Fibroblast of villous mesenchyme (primary cell): ENCODE measurements at regions not wholly inside any gene's neighbourhood (a gene's known extent, or its start where the extent isn't known, plus 50 kb on each side); places are given as distances from the start of the nearest gene placed in this dataset.
"Not testable (repeated sequence)": the region's sequence is repeated elsewhere in the genome, so short reads cannot be mapped to it uniquely, and the experiment has no call there.

Experiments
- DNase-seq: peaks from one replicate; pipeline ENCODE4 v3.0.0-alpha.2; 2010; ENCODE audit warnings: low read depth
- H3K4me3 ChIP-seq: 2 replicates; pipeline ENCODE4 v1.5.1; 2011; ENCODE audit warnings: low read depth, mild to moderate bottlenecking, low read length
- TF ChIP-seq, protein P1 (sequence below): IDR thresholded peaks from 2 replicates; pipeline ENCODE4 v1.5.1; 2012; ENCODE audit warnings: low read depth, mild to moderate bottlenecking, low read length; ENCODE audit not compliant: insufficient read depth

DNA sequence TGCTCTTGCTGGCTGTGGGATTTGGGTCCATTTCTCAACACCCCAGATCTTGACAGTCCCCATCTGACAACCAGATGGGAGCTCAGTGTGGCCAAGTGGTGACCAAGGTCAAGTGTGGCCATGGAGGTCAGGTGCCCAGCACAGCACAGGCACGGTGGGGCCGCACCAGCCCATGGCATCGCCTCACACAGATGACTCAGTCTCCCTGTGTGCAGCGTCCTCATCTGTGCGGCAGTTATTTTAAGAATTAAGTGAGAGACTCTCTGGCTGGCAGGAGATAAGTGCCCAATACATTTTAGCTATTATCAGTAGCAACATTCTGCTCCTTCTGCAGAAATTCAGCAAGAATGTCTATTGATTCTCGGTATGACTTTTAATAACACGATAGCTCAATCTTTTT lies 167.2 kb downstream of the DDX1 start:
- H3K4me3 ChIP-seq = no peak overlapping the region
- TF ChIP-seq, protein P1, sequence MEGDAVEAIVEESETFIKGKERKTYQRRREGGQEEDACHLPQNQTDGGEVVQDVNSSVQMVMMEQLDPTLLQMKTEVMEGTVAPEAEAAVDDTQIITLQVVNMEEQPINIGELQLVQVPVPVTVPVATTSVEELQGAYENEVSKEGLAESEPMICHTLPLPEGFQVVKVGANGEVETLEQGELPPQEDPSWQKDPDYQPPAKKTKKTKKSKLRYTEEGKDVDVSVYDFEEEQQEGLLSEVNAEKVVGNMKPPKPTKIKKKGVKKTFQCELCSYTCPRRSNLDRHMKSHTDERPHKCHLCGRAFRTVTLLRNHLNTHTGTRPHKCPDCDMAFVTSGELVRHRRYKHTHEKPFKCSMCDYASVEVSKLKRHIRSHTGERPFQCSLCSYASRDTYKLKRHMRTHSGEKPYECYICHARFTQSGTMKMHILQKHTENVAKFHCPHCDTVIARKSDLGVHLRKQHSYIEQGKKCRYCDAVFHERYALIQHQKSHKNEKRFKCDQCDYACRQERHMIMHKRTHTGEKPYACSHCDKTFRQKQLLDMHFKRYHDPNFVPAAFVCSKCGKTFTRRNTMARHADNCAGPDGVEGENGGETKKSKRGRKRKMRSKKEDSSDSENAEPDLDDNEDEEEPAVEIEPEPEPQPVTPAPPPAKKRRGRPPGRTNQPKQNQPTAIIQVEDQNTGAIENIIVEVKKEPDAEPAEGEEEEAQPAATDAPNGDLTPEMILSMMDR = no peak
- no peak for DNase-seq

DNA sequence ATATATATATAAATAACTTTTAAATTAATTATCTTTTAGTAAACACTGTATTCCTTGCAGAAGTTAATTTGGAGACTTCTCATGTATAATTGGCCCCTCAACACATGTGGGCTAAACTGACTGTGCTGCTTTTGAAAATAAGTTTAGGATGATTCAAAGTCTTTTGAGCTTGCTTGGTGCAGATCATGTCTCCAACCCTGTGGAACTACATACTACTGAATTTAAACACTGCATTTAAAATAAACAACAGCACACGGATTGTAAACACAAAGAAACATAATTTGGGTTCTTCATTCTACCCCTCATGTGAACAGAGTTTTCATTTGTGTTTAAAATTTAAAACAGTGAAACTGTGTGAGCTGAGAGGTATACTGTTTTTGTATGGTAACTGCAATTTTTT lies 167.7 kb downstream of the DDX1 start:
- TF ChIP-seq, protein P1 = no peak
- H3K4me3 ChIP-seq = no peak overlapping the region
- no peak for DNase-seq

- not testable (repeated sequence) for H3K4me3 ChIP-seq, DNase-seq
These were observed 168.1 kb downstream of the DDX1 start for GRCh38 chr2:15759791-15760190.

DNA sequence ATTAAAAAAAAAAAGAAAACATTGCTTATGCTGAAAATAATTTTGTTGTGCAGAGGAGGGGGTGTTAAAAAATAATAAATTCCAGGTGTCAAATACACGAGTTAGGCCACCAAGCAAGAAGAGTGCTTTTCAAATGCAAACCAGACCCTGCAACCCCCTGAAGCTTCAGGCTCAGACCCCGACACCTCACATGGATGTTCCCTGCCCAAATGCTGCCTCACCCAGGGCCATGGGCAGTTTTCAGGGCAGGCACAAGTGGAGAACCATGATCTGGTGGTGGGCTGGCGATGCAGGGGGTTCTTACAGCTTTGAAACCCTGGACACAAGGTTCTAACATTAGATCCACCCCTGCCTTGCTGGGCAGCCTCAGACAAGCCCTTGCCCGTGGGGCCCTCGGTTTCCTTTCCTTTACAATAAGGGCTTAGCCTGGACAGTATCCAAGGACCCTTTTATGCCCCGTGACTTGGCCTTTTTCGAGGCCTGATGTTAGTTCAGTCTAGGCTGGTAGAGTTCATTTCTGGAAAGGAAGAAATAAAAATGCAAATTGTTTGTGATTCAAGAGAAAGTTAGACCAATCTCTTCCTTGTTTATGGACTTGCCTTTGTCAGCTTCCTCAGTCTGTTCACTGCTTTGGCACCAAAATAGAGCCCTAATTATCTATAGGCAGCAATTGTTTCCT lies 168.7 kb downstream of the DDX1 start:
- DNase-seq = no peak
- no peak overlapping the region for H3K4me3 ChIP-seq
- TF ChIP-seq, protein P1 = no peak

DNA sequence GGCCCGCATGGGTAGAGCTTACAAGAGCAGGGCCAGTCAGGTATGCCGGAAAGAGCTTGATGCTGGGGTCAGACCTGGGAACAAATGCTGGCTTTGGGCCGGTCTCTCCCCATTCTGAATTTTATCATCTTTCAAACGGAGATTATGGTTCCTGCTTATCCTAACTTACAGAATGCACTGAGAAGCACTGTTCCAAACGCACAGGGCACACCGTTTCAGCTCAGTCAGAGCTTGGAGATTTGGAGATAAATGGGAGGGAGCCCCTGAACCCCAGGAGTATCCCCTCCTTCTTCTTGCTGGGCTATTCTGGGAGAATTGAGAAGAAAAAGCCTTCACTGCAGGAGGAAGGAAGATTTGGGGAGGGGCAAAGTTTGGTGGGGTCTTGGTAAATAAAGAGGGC lies 169.4 kb downstream of the DDX1 start:
- no peak overlapping the region for H3K4me3 ChIP-seq
- DNase-seq = no peak
- TF ChIP-seq, protein P1 = no peak

DNA sequence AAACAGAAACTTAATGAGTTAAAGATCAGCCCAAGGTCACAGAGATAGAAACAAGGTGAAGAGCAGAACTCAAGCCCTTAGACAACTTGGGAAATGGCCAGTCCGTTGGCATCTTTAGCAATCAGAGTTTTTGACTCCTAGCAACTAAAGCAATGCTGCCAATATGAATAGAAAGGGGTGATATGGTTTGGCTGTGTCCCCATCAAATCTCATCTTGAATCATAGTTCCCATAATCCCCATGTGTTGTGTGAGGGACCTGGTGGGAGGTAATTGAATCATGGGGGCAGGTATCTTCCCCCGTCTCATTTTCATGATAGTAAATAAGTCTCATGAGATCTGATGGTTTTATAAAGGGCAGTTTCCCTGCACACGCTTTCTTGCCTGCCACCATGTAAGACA lies 170.2 kb downstream of the DDX1 start:
- H3K4me3 ChIP-seq = no peak overlapping the region
- no peak for DNase-seq
- TF ChIP-seq, protein P1 = no peak

DNA sequence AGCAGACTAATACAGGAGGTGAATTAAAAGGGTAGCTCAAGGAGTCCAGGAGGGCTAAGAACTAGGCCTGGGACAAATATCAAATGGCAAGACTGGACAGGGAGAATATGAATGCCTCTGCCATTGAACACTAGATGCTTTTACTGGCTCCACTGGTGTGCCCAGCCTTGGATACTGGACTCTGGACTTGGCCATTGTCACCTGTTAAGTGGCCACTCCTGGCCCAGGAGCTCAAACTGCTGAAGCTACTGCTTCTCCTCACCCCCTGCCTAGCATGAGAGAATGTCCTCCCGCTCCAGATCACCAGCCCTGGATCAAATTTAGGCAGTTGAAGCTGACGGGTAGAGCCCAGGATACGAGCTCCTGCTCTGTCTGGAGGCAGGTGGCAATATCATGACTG lies 170.8 kb downstream of the DDX1 start:
- H3K4me3 ChIP-seq = no peak overlapping the region
- DNase-seq = no peak
- TF ChIP-seq, protein P1 = no peak
